ENCODE measurements at regions not wholly inside any gene's neighbourhood (a gene's known extent, or its start where the extent isn't known, plus 50 kb on each side); places are given as distances from the start of the nearest gene placed in this dataset.

- no peaks in the 10 kb centered on the region for H3K36me3 ChIP-seq (ENCODE audit: insufficient read depth, low read length)
- H4K20me1 ChIP-seq (ENCODE audit: insufficient read depth, low read length, poor library complexity, severe bottlenecking) = no peaks in the 10 kb centered on the region
- H3K9ac ChIP-seq (ENCODE audit: low read depth, low read length, poor library complexity, severe bottlenecking) = no peak overlapping the region
- H3F3A ChIP-seq (ENCODE audit: low read depth) = no peaks in the 10 kb centered on the region
- no peak for TF ChIP-seq EZH2phosphoT487 (IDR thresholded peaks at IDR 0.05; ENCODE audit: borderline replicate concordance)
- no peak for TF ChIP-seq CTCF (conservative IDR thresholded peaks at IDR 0.05; ENCODE audit: low read length)
- H3K27me3 ChIP-seq (ENCODE audit: insufficient read depth, low read length, poor library complexity, severe bottlenecking) = no peaks in the 10 kb centered on the region
- no peaks in the 10 kb centered on the region for H3K9me3 ChIP-seq (ENCODE audit: insufficient read depth, low read depth, low read length)
- no peak overlapping the region for H3K4me3 ChIP-seq (ENCODE audit: low read length, poor library complexity, severe bottlenecking)
- no peaks in the 10 kb centered on the region for H3K4me1 ChIP-seq (ENCODE audit: insufficient read depth, low read length, poor library complexity, severe bottlenecking)
- no peak overlapping the region for H2AFZ ChIP-seq (ENCODE audit: low read length)
- H3K79me2 ChIP-seq (ENCODE audit: insufficient read depth, low read length) = no peaks in the 10 kb centered on the region
- H3K4me2 ChIP-seq (ENCODE audit: low read depth, low read length, poor library complexity, severe bottlenecking) = no peak overlapping the region
- H3K9me2 ChIP-seq (replicated peaks; ENCODE audit: low read depth, low read length) = no peaks in the 10 kb centered on the region
Observed at GRCh38 chr2:194346193-194346592, 1310.8 kb upstream of the SLC39A10 start.

GRCh38 chr2:194345347-194345746, 1311.7 kb upstream of the SLC39A10 start:
- H3K4me3 ChIP-seq (ENCODE audit: low read length, poor library complexity, severe bottlenecking) = no peak overlapping the region
- no peak overlapping the region for H2AFZ ChIP-seq (ENCODE audit: low read length)
- TF ChIP-seq EZH2phosphoT487 (IDR thresholded peaks at IDR 0.05; ENCODE audit: borderline replicate concordance) = no peak
- TF ChIP-seq CTCF (conservative IDR thresholded peaks at IDR 0.05; ENCODE audit: low read length) = no peak
- no peak overlapping the region for H3K4me2 ChIP-seq (ENCODE audit: low read depth, low read length, poor library complexity, severe bottlenecking)
- no peaks in the 10 kb centered on the region for H3K9me3 ChIP-seq (ENCODE audit: insufficient read depth, low read depth, low read length)
- no peaks in the 10 kb centered on the region for H3K4me1 ChIP-seq (ENCODE audit: insufficient read depth, low read length, poor library complexity, severe bottlenecking)
- no peaks in the 10 kb centered on the region for H3K27me3 ChIP-seq (ENCODE audit: insufficient read depth, low read length, poor library complexity, severe bottlenecking)
- H3K79me2 ChIP-seq (ENCODE audit: insufficient read depth, low read length) = no peaks in the 10 kb centered on the region
- H3F3A ChIP-seq (ENCODE audit: low read depth) = no peaks in the 10 kb centered on the region
- no peaks in the 10 kb centered on the region for H3K36me3 ChIP-seq (ENCODE audit: insufficient read depth, low read length)
- H3K9me2 ChIP-seq (replicated peaks; ENCODE audit: low read depth, low read length) = no peaks in the 10 kb centered on the region
- no peaks in the 10 kb centered on the region for H4K20me1 ChIP-seq (ENCODE audit: insufficient read depth, low read length, poor library complexity, severe bottlenecking)
- H3K9ac ChIP-seq (ENCODE audit: low read depth, low read length, poor library complexity, severe bottlenecking) = no peak overlapping the region

GRCh38 chr2:194343167-194343566, 1313.9 kb upstream of the SLC39A10 start:
- Histone ChIP-seq H4K20me1 (ENCODE audit: insufficient read depth, low read length, poor library complexity, severe bottlenecking) (no peaks in the 10 kb centered on the region), H2AFZ (ENCODE audit: low read length) (no peak overlapping the region), H3K9ac (ENCODE audit: low read depth, low read length, poor library complexity, severe bottlenecking) (no peak overlapping the region), H3K4me1 (ENCODE audit: insufficient read depth, low read length, poor library complexity, severe bottlenecking) (no peaks in the 10 kb centered on the region), H3K36me3 (ENCODE audit: insufficient read depth, low read length) (no peaks in the 10 kb centered on the region), H3K79me2 (ENCODE audit: insufficient read depth, low read length) (no peaks in the 10 kb centered on the region), H3K4me3 (ENCODE audit: low read length, poor library complexity, severe bottlenecking) (no peak overlapping the region), H3K9me2 (replicated peaks; ENCODE audit: low read depth, low read length) (no peaks in the 10 kb centered on the region), H3K27me3 (ENCODE audit: insufficient read depth, low read length, poor library complexity, severe bottlenecking) (no peaks in the 10 kb centered on the region), H3F3A (ENCODE audit: low read depth) (no peaks in the 10 kb centered on the region), H3K9me3 (ENCODE audit: insufficient read depth, low read depth, low read length) (no peaks in the 10 kb centered on the region), H3K4me2 (ENCODE audit: low read depth, low read length, poor library complexity, severe bottlenecking) (no peak overlapping the region)
- TF ChIP-seq CTCF (conservative IDR thresholded peaks at IDR 0.05; ENCODE audit: low read length) (no peak), EZH2phosphoT487 (IDR thresholded peaks at IDR 0.05; ENCODE audit: borderline replicate concordance) (no peak)
